ENCODE measurements at regions not wholly inside any gene's neighbourhood (a gene's known extent, or its start where the extent isn't known, plus 50 kb on each side); places are given as distances from the start of the nearest gene placed in this dataset.

DNA sequence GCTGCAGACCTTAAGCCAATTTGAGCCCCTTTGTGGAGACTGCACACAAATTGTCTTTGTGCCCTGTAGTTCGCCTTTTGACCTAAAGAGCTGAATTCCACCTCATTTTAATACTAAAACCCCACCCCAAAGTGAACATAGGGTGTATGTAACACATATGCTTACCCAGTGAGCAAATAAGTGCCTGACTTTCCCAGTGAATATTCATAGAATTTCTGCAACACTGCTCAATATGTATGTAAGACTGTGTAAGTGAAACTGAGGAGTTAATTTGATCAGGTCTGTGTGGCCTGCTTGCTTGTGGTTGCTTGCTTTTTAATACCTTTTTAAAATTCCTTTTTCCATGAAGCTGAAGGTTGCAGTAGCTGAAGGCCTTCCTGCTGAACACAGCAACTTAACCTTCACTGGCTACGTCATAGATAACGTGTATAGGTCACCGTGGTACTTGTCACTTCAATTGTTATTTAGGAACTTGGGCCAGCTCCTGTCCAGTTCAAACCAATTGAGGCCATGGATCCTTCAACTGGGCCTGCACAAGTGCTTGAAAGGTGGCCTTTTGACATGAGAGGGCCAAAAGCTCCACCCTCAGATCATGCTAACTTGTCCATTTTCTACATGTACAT lies 131.7 kb upstream of the BTBD3 start:
- DNase-seq = no peak
- no peak for ATAC-seq
- intact Hi-C loops (cut with DNase I) = loop anchor here in 1 of 2 donors (10.0 kb wide), 1 partner anchor 59 kb away; no protein-coding TSS in a partner anchor

DNA sequence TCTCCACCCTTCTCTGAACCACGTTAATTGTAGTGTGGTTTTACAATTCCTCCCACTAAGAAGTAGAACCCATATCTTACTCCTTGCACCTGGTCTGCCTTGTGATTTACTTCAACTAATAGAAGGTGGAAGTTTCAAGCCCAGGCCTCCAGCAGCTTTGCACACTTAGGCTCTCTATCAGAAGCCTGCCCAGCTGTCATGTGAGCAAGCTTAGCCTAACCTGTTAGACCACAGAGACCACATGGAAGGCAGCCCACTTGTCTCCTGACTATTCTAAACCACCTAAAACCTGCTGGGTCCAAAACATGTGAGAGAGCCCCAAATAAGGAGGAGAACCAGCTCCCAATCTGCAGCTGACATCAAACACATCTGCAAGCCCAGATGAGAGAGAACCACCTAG lies 127.6 kb upstream of the BTBD3 start:
- intact Hi-C loops (cut with DNase I) = no loop called here
- DNase-seq = no peak
- no peak for ATAC-seq

DNA sequence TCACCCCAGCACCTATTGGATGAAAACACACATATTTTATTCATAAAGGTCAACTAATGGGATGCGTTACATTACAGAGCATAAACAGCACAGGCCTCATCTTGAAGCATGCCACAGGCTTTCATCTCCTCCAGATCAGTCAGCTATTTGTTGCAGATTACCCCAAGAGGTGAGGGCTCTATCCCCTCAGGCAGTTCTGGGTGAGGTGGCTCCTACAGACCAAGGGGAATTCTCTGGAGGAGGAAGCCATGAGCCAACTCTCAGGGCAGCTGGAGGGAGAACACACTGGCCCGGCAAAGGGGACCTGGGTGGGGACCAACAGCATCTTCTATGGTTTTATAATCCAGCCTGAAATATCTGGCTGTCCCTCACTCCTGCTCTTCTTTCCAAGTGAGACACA lies 126.4 kb upstream of the BTBD3 start:
- intact Hi-C loops (cut with DNase I) = no loop called here
- no peak for DNase-seq

DNA sequence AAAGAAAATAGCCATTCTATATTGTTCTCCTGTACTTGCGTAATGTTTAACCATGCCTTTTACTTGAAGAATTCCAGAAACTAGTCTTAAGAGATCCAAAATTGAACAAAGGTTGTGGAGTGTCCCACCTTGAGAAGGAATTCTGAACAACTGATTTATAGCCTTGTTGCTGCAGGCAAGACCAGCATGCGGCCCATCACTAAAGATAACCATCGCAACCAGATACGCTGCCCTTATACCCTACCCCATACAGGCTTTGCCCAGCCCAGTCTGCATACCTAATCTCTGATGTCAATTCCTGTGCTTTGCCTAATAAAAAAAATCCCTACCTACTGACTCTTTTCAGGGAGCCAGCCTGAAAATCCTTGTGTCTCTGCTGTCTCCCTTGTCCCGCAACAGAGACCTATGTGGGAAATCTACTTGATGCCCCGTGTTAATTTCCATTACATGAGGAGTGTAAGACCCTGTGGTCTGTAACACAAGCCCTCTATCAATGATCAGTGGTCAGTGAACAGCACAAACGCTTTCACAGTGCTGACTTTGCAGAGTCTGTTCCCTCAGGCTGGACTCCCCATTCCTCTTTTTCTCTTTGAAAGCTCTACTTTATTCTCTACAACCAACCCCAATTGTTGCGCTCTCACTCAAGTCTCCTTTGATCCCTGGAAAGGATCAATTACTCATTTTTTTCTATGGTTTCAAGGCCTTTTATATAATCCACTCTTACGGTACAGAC lies 125.7 kb upstream of the BTBD3 start:
- no peak for ATAC-seq

More for the DNA sequence above, 126.4 kb upstream of the BTBD3 start:
- no peak for ATAC-seq

DNA sequence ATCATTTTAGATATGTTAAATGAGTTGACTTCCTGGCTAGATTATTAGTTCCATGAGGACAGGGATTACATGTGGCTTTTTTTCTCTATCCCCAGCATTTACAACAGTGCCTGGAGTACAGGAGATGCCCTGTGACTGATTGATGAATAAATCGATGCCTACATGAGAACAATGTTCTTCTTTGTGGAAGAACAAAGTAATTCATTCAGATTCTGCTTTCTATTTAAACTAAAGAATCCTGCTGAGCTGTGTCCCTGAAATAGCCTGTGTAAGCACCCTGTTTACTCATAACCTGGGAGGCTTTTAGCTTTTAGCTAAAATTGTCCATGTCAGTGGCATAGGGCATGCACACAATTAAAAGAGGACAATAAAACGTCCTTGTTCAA lies 125.1 kb upstream of the BTBD3 start:
- no peak for ATAC-seq
- intact Hi-C loops (cut with DNase I) = no loop called here
- DNase-seq = no peak

More for the DNA sequence above, 125.7 kb upstream of the BTBD3 start:
- intact Hi-C loops (cut with DNase I) = no loop called here
- no peak for DNase-seq

DNA sequence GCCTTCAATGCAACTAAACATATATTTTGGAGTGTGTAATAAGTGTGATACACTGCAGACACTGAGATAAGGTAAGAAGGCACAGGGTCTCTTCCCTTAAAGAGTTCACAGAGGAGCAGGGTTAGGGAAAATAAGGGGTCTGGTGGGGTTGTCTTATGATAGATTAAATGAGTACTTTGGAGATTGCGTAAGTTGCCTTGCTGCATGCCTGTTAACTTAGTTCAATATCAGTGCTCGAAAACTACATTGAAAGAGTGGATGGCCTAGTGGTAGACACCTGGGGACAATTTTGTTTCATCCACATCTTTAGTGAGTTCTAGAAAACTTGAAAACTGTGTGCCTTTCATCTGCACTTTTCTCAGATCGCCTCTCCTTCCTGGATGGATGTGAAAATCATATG lies 123.2 kb upstream of the BTBD3 start:
- no peak for DNase-seq
- intact Hi-C loops (cut with DNase I) = no loop called here
- ATAC-seq = no peak

DNA sequence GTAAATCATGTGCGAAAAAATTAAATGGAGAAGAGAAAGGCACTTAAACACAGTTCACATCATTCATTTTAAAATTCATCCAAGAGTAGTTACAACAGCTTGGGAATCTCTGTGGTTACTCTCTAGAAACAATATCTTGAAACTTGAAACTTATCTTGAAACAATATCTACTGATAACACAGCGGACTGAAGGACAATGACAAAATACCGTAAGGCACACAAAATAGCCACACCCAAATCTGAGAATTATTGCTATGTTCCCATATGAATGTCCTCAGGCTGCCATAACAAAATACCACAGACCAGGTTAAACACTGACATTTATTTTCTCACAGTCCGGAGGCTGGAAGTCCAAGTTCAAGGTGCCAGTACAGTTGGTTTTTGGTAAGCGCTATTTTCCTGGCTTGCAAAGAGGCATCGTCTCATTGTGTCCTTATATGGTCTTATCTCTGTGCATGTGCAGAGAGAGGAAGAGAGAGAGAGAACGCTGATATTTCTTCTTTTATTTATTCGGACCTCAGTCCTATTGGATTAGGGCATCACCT lies 122.5 kb upstream of the BTBD3 start:
- DNase-seq = no peak
- intact Hi-C loops (cut with DNase I) = no loop called here
- ATAC-seq = no peak

DNA sequence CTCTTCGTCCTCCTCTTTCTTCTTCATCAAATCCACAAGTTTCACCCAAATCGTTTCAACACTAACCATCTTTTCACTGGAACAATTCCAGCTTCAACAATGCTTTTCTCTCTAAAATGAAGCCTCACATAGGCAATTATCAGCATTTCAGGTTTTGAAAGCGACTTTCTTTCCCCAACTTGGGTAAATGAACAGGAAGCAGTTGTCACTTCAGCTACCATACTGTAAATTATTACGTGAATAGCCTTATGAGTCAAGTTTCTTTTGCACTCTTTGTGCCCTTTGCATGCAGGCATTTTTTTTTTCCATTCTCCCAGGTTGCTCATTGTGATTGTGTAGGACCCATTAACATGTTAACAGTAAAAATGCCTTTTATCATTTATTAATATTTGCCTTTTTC lies 121.7 kb upstream of the BTBD3 start:
- DNase-seq = no peak
- intact Hi-C loops (cut with DNase I) = no loop called here
- ATAC-seq = no peak

DNA sequence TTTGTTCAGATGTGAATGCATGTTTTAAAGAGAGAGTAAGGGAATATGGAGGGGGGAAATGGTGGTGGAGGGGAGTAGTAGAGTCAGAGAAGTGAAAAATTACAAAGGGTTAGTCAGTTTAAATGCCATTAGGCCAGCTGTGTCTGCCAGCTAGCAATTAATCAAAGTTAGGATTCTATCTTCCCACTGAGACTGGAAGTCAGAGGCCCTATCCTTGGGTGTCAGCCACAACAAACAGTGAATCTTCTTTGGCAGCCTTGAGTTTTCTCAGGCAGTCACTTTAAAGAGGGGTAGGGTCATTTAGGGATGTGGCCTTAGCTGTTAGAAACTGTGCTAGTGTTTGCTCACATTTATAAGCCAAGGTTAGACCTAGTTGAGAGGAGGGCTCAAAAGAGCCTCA lies 120.5 kb upstream of the BTBD3 start:
- ATAC-seq (no peak), DNase-seq (no peak)
- intact Hi-C loops (cut with DNase I) = no loop called here

DNA sequence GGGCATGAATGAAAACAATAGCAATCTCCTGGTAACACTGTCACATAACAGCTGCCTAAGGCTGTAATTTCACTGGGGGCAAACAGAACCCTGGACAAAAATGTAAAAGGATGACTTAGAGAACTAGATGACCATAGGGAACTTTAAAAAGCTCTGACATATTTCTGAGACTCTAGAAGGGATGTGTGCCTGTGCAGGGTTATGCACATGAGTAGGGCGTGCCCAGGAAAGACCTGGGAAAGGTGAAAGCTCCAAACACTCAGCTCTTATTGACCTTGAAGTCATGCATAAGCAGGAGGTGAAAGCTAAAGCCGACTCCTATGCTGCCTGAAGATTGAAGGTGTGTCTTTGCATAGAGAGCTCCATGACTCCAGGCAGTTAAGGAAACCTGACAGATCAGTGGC lies 118.4 kb upstream of the BTBD3 start:
- ATAC-seq (no peak), DNase-seq (no peak)
- intact Hi-C loops (cut with DNase I) = no loop called here

DNA sequence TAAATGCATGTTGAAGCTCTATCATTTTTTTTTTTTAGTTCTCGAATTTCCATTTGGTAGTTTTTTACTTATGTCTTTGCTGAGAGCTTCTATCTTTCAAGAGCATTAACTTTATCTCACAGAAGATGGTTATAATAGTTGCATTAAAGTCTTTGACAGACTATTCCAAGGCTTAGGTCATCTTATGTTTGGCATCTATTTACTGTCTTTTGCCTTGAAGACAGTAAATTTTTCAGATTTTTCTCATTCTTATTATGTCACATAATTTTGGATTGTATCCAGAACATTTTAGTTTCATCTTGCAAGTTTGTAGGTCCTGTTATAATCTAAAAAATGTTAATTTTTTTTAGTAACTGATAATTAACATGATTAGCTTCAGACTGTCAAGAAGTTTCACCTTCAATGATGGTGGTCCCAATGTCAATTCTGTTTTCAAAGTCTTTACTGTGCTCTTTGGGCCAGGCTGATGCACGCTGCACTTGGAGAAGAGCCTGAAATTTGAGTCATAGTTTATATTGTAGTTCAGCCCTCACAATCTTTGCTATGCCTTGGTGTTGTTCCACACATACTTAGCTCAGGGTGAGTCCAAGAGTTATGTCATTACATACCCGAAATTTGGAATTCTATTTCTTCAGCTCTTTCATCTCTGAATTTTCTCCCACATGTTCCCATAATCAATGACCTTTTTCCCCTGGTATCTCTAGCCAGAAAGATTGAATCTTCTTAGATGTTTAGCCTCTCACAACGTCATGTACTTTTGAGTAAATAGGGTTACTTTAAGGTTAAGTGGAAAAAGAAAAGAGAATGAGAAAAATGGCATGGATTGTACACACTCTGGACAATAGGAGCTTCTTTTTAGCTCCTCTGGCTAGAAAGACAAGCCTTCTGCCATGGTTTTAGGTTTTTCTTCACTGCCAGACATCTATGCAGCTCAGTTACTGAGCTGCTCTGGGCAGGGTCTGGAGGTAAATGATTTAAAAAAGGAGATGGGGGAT lies 110.3 kb upstream of the BTBD3 start:
- ATAC-seq (peak in 1 of 2 donors; percentile 95), DNase-seq (no peak)
- intact Hi-C loops (cut with DNase I) = no loop called here

DNA sequence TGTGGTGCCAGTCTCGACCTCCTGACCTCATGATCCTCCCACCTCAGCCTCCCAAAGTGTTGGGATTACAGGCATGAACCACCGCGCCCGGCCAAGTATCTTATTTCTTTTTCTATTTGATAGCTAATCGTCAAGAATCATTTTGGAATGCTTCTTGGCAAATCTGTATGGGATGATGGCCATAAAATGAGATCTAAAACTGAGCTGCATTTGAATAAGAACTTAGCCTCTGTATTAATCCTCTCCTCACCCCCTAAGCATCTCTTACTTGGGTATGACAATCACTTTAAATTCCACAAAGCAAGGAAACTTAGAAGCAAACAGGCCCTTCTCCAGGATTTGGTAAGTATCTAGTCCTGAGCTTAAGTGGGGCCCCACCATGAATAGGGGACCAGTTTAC lies 108.9 kb upstream of the BTBD3 start:
- ATAC-seq (no peak), DNase-seq (no peak)

DNA sequence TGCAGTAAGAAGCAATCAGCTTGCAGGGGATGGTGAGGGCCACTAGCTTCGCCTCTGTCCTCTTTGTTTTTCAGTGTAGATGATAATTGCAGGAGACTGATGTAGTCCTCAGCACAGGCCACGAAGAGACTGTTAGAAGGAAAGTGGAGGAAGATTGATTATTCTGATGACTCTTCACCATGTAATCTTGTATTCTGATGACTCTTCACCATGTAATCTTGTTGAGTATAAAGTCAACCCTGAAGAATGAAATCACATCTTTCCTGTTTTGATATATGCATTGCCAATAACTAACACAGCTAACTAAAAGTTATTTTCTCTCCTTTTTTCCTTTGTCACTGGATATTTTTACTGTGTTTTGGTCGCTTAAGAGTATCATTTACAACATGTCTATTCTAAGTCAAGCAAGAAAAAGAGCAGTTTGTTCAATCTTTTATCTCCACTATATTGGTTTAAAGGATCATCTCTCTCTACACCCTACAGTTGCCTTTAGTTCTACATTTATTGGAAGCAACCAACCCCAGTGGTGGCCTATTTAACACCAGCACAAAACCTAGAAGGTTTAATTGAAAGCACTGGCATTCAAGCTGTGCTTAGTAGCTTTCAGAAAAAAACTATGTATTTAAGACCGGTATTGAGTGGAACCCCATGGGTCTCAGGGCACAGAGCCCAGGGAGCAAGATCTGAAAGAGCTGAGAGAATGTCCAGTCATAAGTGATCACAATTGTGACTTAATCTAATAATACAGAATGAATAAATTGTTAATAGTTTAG lies 107.2 kb upstream of the BTBD3 start:
- intact Hi-C loops (cut with DNase I) = no loop called here
- ATAC-seq (peak in 1 of 2 donors; percentile 14), DNase-seq (no peak)

More for the DNA sequence above, 108.9 kb upstream of the BTBD3 start:
- intact Hi-C loops (cut with DNase I) = no loop called here

DNA sequence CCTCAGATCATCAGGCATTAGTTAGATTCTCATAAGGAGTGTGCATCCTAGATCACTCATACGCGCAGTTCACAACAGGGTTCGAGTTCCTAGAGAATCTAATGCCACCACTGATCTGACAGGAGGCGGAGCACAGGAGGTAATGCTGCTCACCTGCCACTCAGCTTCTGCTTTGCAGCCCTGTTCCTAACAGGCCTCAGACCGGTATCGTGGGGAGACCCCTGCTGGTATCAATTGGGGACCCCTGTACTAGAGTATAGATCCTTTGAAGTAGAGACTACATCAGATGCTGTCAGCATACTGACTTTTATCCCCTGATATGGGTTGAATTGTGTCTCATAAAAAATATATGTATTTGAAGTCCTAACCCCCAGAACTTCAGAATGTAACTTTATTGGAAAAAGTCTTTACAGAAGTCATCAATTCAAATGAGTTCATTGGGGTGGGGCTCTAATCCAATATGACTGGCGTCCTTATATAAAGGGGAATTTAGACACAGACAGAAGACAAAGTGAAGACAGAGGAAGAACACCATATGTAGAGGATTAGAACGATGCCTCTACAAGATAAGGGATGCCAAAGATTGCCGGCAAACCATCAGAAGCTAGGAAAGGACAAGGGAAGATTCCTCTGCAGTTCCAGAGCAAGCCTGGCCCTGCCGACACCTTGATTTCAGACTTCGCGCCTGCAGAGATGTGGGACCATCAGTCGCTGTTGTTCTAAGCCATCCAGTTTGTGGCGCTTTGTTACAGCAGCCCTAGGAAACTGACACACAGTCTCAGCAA lies 104.4 kb upstream of the BTBD3 start:
- DNase-seq (no peak), ATAC-seq (no peak)
- intact Hi-C loops (cut with DNase I) = no loop called here

DNA sequence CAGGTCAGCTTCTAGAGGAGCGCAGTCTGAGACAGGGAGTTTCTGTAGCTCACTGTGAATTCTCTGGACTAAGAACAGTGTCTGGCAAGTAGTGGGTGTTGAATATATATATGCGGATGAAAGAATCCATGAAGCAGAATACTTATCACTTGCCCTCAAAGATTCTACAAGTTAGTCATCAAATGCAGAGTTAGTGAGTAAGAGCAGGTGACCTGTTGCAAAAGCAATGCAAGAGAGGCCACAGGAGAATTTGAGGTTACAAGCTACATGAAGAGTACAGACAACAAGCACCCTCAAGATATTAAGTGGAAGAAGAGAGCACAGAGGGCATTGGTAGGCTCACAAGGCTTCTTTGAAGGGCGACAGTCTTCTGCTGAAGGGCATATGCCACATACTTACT lies 103.4 kb upstream of the BTBD3 start:
- no peak for DNase-seq
- no peak for ATAC-seq
- intact Hi-C loops (cut with DNase I) = no loop called here

DNA sequence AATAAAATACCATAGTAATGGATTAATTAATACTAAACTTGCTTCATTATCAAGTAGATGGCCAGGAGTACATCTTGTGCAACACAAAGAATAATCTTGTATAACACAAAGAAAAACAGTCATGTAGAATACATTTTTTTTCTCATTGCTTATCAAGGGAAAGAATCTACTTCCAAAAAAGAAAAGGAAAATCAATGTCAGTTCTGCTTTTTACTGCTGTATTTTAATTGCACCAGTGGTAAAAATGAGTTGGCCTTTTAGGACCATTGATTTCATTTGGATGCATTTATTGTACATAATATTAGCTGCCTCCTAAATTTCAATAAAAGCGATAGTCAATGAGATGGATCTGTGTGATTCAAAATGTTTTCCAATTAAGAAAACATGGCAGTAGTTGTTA lies 96.9 kb upstream of the BTBD3 start:
- no peak for ATAC-seq
- intact Hi-C loops (cut with DNase I) = no loop called here
- DNase-seq = no peak

DNA sequence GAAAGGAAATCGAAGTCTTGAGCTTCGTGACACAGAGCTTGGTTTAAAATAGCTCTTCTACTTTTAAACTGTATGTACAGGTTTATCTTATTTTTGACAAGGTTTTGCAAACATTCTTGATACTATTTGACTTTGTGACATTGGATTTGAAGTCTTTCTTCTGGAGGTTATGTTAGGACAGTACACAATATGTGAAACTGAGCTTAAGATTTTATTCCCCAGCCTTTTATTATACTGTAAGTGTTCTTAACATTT lies 95.2 kb upstream of the BTBD3 start:
- DNase-seq (no peak), ATAC-seq (no peak)
- intact Hi-C loops (cut with DNase I) = no loop called here

DNA sequence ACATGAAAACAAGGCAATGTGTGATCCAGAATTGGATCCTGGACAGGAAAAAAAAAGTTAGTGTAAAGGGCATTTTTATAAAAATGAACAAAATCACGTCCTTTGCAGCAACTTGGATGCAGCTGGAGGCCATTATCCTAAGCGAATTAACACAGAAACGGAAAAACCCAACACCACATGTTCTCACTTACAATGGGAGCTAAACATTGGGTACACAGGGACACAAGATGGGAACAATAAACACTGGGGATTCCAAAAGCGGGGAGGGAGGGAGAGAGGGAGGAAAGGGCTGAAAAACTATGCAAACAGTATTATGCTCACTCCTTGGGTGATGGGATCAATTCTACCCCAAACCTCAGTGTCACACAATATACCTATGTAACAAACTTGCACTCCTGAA lies 91.4 kb upstream of the BTBD3 start:
- DNase-seq (no peak), ATAC-seq (no peak)
- intact Hi-C loops (cut with DNase I) = no loop called here

DNA sequence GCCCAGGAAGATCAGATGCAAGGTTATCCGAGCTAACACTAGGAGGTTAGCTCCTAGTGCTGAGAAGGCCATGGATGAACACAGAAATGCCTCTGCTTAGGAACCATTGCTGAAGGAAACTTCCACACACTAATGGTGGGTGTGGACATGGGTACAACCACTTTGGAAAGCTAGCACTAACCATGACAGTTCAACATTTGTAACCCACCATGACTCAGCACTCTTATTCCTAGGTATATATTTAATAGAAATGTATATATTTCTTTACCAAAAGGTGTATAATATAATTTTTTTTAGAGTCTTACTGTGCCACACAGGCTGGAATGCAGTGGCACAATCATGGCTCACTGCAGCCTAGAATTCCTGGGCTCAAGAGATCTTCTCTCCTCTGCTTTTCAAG lies 85.3 kb upstream of the BTBD3 start:
- intact Hi-C loops (cut with DNase I) = no loop called here
- DNase-seq (no peak), ATAC-seq (no peak)

Data from left cardiac atrium (tissue), 4 donors.